GM19035 (cell line): ENCODE measurements at regions not wholly inside any gene's neighbourhood (a gene's known extent, or its start where the extent isn't known, plus 50 kb on each side); places are given as distances from the start of the nearest gene placed in this dataset.

Experiments used
- ATAC-seq: cut with Tn5 transposase; IDR thresholded peaks from one replicate; pipeline ENCODE4 v1.9.1; 2021; ENCODE audit not compliant: unreplicated experiment

DNA sequence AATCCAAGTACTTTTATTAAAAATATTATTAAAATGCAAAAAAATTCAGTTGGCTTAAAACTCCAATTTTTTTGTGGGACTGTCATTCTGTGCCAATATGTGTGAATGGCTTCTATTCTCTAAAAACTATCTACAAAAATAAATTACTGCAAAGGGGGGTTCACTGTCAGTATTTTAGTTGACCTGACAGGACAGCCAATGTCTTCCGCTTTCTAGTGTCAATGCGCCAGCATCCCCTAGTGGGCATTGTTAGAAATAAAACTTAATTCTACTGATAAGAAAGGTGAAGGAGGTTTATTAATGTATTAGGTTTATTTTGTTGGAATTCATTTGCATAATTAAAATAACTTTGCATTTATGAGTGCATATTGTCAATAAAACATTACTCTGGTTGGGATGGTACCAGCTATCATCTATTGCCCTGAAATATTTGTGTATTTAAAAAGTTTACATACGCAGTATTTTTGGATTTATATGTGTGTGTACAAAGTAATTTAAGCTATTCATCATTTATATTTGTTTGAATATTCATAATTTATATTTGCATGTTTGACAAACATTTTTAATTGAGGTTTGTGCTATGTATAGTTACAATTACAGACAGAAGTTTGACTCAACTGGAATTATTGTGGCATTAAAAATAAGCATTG lies 527.2 kb downstream of the FLRT2 start:
- ATAC-seq, result no peak

DNA sequence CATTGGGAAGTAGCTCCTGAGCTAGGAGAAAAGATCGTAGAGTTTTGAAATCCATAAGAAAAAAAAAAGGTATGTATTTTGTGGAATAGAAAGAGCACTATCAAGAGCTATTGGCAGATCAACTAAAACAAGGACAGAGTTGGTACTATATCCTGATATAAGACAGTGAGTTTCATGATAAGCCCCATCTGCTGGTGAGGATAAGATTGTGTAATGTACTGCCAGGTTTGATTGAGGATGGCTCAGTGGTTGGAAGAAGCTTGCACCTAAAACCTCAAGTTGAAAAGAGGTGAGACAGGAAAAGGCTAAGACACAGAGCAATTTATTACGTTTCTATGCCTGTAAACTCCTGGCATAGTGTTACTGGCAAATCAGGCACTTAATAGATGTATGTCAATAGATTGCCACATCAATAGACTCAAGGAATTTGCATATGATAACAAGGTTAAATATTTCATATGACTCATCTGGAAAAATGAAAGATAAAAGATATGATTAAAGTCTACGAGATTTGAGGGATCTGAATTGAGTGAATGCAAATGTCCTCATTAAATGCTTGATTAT lies 525.6 kb downstream of the FLRT2 start:
- no peak for ATAC-seq

DNA sequence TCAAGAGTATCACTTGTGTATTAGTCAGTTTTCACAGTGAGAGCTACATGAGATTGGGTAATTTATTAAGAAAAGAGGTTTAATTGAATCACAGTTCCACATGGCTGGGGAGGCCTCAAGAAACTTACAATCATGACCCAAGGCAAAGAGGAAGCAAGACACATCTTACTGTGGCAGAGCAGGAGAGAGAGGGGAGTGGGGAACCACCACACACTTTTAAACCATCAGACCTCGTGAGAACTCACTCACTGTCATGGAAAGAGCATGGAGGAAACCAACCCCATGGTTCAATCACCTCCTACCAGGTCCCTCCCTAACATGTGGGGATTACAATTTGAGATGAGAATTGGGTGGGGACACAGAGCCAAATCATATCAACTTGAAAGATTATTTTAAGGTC lies 522.9 kb downstream of the FLRT2 start:
- ATAC-seq, result no peak

DNA sequence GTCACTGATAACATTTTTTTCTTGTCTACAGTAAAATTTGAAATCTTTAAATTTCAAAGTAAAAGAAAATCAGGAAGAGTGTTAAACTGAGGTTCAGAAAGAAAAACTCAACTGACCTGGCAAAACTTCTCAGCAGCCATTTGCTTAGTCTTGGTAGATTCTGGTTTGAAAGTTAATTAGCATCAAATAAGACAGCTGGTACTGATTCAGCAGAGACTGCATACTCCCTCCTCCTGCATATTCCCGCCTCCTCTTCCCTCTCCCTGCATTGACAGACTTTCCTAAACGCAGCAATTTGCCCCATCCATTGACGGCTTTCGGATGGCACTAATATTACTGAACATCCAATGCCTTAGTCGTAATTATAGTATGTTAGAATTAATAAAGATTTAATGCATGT lies 520.8 kb downstream of the FLRT2 start:
- no peak for ATAC-seq

DNA sequence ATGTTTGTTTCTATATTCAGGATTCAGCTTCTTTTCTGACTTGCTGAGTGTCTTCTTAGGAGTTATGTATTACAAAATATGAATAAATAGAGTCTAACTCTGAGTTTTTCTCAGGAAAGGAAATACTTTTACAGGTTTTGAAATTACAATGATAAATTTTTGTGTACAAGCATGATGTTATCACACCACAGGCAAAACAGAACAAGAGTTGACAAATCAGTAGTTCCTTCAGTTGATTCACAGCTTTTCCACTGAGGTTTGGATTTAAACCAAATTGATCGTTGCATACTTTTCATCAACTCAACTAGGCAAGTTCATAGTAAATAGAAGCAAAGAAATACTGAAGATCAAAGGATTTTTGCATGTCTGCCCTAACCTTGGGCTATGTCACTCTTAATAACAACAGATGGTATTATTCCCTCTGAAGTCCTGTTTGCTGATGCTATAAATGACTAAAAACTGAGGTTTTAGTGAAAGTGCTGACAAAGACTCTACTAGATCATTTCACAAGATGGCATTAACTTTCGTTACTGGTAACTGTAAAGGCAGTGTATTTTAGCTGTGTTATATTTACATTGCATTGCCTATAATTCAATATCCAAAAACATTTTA lies 520.2 kb downstream of the FLRT2 start:
- ATAC-seq, result no peak

DNA sequence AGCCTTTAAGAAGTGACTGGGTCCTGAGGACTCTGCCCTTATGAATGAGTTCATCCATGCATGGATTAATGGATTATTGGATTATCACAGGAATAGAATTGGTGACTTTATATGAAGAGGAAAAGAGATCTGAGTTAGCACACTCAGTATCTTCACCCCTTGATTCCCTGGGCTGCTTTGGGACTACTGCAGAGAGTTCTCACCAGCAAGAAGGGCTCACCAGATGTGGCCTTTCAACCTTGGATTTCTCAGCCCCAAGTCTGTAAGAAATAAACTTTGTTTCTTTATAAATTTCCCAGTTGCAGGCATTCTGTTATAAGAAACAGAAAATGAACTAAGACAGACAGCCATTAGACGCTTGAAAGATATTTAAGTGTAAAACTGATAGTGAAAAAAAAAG lies 509.2 kb downstream of the FLRT2 start:
- ATAC-seq, result no peak

DNA sequence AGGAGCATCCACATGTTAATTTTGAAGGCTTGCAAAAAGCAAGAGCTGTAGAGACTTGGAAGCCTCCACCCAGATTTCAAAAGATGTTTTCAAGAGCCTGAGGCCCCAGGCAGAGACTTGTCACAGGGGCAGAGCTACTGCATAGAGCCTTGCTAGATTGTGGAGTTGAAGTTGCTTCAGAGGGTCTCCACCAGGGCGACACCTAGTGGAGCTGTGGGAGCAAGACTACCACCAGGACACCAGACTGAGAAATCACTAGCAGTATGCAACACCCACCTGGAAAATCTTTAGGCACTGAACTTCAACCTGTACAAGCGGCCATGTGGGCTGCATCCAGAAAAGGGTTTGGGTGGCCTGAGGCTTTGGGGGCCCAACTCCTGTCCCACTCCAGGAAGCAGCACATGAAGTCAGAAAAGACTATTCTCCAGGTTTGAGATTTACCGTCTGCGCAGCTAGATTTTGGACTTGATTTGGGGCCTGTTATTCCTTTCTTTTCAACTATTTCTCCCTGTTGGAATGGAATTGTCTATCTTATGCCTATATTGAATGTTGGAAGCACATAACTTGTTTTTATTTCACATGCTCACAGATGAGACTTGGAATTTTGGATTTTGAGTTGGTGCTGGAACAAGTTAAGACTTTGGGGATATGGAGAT lies 508.6 kb downstream of the FLRT2 start:
- ATAC-seq, result peak; percentile 85

DNA sequence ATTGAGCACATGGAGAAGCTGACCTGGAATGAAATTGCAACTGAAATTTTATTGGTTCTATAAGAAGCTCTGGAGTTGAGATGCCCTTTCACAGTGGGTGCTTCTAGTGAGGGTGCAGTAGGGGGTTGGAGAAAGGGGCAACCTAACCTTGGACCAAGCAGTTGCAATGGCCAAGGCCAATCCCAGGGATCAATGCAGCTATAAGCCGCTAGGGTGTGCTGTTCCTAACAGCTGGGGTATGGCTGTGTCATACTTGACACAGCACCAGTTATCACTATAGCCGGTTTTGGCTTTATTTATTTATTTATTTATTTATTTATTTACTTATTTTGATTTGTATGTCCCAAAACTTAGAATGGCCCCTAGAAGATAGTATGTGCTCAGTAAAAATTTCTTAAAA lies 505.9 kb downstream of the FLRT2 start:
- peak; percentile 66 for ATAC-seq

DNA sequence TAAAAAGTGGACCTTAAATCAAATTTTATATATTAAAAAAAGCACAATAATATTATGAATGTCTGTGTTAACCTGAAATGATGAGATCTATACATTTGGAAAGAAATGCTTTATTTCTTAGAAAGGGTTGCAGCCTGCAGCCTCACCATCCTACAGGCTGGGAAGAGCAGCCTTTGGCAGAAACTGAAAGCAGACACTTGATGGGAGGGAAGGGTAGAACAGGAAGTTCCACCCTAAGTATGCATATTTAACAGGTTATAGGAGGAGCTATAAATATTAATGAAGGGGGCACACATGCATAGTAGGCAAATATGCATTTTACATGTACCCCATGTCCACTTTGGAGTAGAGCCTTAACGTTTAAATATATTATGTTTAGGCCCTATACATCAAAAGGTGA lies 498.0 kb downstream of the FLRT2 start:
- ATAC-seq, result no peak

DNA sequence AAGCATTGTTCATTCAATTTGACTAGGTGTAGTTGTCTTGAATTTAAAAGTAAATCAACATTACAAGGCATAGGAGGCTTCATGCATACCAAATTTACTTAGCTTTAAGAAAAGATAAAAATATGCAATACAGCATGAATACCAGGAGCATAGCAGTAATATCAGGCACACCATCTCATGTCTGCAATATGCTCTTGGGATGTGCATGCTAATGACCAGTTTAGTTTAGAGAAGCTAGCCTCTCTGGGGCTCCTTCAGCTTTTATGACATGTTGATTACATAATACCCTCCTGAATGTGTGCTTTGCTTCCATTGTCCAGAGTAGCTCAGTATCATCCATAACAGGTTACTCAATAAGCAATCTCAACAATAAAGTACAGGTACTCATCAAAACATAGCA lies 497.2 kb downstream of the FLRT2 start:
- no peak for ATAC-seq

DNA sequence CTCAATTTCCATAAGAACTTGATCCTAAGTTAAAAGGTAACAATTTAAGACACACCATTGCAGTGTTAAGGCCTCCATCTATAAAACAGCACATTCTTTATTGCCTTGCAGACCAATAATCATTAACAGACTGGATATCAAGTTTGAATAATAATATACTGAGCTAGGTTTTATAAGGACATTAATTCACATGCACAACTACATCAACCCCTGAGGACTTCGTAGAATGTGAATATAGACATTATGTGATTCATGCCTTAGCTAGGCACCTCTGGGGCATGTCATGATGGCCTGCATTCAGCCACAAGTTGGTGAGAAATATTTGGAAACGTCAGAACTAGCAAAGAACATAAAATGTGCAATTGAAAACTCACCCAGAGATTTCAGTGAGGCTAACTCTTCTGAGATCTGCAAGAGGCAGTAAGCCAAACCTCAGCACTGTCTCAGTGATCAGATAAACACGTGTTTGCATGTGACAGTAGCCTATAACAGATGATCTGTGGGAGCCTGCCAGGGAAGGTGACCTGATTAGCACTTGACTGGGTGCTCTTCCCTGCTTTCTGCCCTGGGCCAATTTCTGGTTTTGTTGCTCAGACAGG lies 492.2 kb downstream of the FLRT2 start:
- no peak for ATAC-seq

DNA sequence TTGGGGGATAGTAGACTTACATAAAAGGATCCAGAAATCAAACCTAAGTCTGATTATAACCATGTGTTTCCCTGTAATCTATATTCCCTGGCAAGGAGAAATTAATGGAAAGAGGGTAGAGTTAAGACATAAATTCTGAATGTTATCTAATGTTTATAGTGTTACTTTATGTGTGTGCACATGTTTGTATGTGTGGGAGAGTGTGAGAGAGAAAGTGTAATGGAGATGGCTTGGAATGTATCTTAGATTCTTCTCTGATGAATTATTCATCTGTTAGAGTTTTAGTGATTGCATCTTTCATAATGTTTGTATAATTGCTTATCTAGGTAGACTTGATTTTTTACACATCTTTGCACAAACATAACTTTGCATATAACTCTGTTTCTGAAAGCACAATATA lies 490.9 kb downstream of the FLRT2 start:
- ATAC-seq, result no peak

DNA sequence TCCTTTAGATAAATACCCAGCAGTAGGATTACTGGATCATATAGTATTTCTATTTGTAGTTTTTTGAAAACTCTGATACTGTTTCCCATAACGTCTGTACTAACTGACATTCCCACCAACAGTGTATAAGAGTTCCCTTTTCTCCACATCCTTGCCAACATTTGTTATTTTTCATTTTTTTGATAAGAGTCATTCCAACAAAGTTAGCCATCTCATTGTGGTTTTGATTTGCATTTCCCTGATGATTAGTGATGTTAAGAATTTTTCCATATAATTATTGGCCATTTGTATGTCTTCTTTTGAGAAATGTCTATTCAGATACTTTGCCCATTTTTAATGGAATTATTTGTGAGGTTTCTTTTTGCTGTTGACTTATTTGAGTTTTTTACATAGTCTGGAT lies 486.0 kb downstream of the FLRT2 start:
- ATAC-seq, result no peak

DNA sequence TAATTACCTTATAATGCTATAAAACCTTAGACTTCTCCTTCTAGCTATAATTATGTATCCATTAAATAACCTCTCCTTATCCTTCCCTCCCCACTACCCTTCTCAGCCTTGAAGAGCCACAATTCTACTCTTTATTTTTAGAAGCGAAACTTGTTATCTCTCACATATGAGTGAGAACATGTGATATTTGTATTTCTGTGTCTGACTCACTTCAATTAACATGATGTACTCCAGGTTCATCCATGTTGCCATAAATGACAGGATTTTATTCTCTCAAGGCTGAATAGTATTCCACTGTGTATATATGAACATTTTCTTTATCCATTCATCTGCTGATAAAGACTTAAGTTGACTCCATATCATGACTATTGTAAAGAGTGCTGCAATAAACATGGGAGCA lies 485.6 kb downstream of the FLRT2 start:
- no peak for ATAC-seq

DNA sequence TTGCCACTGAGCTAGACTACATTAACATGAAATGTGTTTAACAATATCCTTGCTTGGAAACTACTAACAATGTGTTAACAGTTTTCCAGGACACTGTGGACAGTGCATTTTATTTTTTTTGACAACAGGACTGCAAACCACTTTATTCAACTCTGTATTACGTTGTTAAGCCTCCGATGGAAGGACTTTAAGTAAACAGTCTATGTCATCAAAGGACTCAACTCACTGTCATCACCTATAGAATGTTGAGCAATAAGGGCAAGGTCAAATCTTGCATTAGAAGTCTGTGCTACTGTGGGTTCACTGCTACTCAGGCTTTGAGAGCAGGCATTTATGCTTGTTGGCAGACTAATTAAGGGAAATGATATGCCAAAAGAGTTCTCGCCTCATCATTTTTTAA lies 483.7 kb downstream of the FLRT2 start:
- no peak for ATAC-seq

DNA sequence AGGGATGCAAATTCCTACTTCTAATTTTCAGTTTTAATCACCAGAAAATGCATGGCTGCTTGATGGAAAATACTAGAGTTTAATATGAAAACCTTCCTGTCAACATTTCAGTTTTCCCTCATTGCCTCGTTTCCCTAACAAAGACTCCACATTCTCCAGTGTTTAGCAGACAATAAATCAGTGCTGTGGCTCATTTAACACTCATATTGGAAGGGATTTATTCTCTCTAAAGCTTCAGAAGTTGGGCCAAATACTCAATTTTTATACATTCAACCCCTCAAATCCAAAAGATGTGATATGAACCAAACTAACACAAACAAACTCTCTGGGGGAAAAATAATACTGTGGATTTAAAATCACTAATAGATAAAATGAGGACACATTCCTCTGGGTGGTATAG lies 482.5 kb downstream of the FLRT2 start:
- ATAC-seq, result no peak

DNA sequence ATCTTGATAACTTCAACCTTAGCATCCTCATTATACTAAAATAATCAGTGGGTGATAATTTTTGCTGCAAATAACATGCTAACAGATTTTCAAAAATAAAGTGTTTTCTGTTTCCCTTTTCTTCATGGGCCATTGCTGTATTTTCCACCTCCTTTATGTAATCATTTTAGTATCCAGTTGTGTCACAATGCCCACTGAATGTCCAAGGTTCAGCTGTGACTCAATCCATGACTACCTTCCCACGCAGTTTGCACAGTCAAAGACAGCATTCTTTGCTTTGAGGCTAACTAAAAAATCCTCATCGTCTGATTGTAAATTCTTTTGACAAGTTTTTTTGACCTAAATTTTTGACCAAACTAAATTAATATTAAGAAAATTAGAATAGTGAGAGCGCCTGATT lies 474.1 kb downstream of the FLRT2 start:
- peak; percentile 47 for ATAC-seq

DNA sequence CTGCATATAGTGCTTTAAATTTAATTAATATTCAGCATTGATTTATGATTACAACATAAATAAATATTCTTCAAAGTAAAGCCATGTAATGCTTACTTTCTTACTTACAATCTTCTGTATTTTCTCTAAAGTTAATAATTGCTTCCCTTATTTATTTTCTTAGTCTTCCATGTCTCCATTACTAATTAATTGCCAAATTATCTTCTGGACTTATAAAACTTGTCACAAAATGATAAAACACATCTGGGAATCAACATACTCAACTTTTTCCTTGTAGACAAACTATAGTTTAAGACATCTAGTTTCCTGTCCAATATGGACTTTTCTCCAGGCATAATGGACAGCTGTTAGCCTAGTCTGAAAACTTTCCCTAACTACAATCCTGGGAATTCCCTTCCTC lies 466.6 kb downstream of the FLRT2 start:
- ATAC-seq, result no peak

DNA sequence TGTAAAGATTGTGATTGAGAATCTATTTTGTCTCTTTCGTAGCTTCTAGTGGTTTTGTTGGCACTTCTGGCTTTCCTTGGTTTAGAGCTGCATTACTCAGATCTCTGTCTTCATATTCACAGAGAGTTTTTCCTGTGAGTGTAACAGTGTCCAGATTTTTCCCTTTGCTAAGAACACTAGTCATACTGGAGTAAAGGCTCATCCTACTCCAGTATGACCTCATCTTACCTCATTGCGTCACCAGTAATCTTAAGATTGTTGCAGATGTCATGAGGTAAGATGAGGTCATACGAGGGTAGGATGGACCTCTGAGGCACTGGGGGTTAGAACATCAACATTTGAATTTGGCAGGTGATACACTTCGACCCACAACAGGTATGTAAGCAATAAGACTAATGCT lies 461.2 kb downstream of the FLRT2 start:
- no peak for ATAC-seq

DNA sequence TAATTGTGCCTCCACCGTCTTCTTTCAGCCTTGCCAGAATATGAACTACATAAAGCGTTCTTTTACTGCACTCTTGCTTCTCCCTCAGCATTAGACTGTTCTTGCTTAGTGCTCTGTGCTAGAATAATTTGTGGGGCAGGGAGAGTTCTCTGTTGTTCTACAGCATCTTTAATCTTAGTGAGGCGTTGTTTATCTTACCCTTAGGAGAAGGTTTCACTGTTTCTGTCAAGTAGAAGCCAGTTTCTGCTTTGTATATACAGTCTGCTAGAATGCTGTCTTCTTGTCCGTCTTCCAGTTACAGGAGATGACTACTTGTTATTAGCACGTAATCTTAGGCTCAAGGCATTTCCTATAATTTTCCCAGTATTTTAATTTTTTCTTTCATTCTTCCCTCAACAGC lies 458.0 kb downstream of the FLRT2 start:
- no peak for ATAC-seq

DNA sequence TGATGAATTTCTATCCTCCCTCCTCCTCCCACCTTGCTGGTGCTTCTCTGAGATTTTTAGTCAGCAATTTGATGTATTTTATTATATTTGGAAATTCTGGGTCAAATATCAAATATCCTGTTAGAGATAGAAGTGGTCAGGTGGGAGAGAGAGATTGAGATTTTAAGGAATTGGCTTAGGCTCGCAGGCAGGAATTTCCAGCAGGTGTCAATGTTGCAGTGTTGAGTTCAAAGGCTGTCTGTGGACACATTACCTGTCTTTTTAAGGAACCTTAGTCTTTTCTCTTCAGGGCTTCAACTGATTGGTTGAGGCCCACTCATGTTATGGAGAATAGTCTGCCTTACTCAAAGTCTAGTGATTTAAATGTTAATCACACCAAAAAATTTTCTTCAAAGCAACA lies 457.3 kb downstream of the FLRT2 start:
- no peak for ATAC-seq
